IMR-90 (cell line): ENCODE measurements at regions not wholly inside any gene's neighbourhood (a gene's known extent, or its start where the extent isn't known, plus 50 kb on each side); places are given as distances from the start of the nearest gene placed in this dataset.

Source experiments
- ATAC-seq: fragments of 200-7000 bp; cut with Tn5 transposase; 2 replicates; pipeline ENCODE4 v1.9.1; 2020; ENCODE audit warnings: low read depth, mild to moderate bottlenecking, moderate library complexity
- BruUV-seq: library from RNA; stranded (reverse); fragments of 400-500 nt; replicated peaks from 2 replicates; lab custom pipeline; 2021; lab: Mats Ljungman, UMichigan
- CTCF ChIA-PET: fragments of 300-600 bp; formaldehyde crosslinking; extraction: SDS; loops from one replicate; lab custom pipeline; 2021; ENCODE audit warnings: antibody characterized with exemption; lab: Yijun Ruan, JAX
- POLR2A ChIA-PET: fragments of 300-600 bp; sonication (Branson Sonifier 250); formaldehyde crosslinking; loops from one replicate; lab custom pipeline; 2022; ENCODE audit warnings: antibody characterized with exemption; ENCODE audit not compliant: unreplicated experiment; lab: Charles Lee
- DNase-seq: peaks from one replicate; pipeline ENCODE4 v3.0.0; 2013
- H2AFZ ChIP-seq: replicated peaks from 2 replicates; pipeline ENCODE3; 2013; ENCODE audit warnings: low read length, mild to moderate bottlenecking; ENCODE audit not compliant: poor library complexity
- H2AK5ac ChIP-seq: 2 replicates; pipeline ENCODE4 v1.6.1; 2013; ENCODE audit warnings: low read depth, low read length, inconsistent platforms
- H2AK9ac ChIP-seq: replicated peaks from 2 replicates; pipeline ENCODE3; 2013; ENCODE audit warnings: mild to moderate bottlenecking, low read depth, low read length, moderate library complexity; ENCODE audit not compliant: poor library complexity
- H2BK120ac ChIP-seq: 2 replicates; pipeline ENCODE4 v1.6.1; 2013; ENCODE audit warnings: low read depth, low read length, inconsistent platforms
- H2BK15ac ChIP-seq: 3 replicates; pipeline ENCODE4 v1.6.1; 2013; ENCODE audit warnings: low read depth, low read length, inconsistent platforms
- H2BK20ac ChIP-seq: 2 replicates; pipeline ENCODE4 v1.6.1; 2013; ENCODE audit warnings: low read depth, mild to moderate bottlenecking, inconsistent platforms, low read length, moderate library complexity
- H2BK5ac ChIP-seq: 2 replicates; pipeline ENCODE4 v1.6.1; 2013; ENCODE audit warnings: mild to moderate bottlenecking, low read depth, low read length, inconsistent platforms; ENCODE audit not compliant: poor library complexity, severe bottlenecking
- H3K14ac ChIP-seq: replicated peaks from 2 replicates; pipeline ENCODE4 v1.6.1; 2013; ENCODE audit warnings: low read depth, low read length, inconsistent platforms
- H3K18ac ChIP-seq: 2 replicates; pipeline ENCODE4 v1.6.1; 2013; ENCODE audit warnings: low read depth, low read length, control low read depth
- H3K23ac ChIP-seq: 2 replicates; pipeline ENCODE4 v1.6.1; 2013; ENCODE audit warnings: low read depth, low read length, inconsistent platforms
- H3K27ac ChIP-seq: 2 replicates; pipeline ENCODE4 v1.5.1; 2013; ENCODE audit warnings: mild to moderate bottlenecking, control low read depth, low read length; ENCODE audit not compliant: insufficient read depth
- H3K27me3 ChIP-seq: 2 replicates; pipeline ENCODE4 v1.6.1; 2013; ENCODE audit warnings: low read length; ENCODE audit not compliant: control insufficient read depth, insufficient read depth
- H3K36me3 ChIP-seq: 2 replicates; pipeline ENCODE4 v1.6.1; 2013; ENCODE audit warnings: low read length, mixed read lengths; ENCODE audit not compliant: control insufficient read depth, insufficient read depth
- H3K4ac ChIP-seq: 2 replicates; pipeline ENCODE4 v1.6.1; 2013; ENCODE audit warnings: low read depth, low read length, inconsistent platforms
- H3K4me1 ChIP-seq: 2 replicates; pipeline ENCODE4 v1.6.1; 2013; ENCODE audit warnings: low read length, mixed read lengths; ENCODE audit not compliant: control insufficient read depth, insufficient read depth
- H3K4me2 ChIP-seq: 2 replicates; pipeline ENCODE4 v1.6.1; 2013; ENCODE audit warnings: low read depth, mild to moderate bottlenecking, control low read depth, low read length, moderate library complexity
- H3K4me3 ChIP-seq: 2 replicates; pipeline ENCODE4 v1.5.1; 2013; ENCODE audit warnings: low read depth, mild to moderate bottlenecking, control low read depth, low read length, moderate library complexity; ENCODE audit not compliant: insufficient read depth
- H3K56ac ChIP-seq: 2 replicates; pipeline ENCODE4 v1.6.1; 2013; ENCODE audit warnings: low read length, inconsistent platforms; ENCODE audit not compliant: insufficient read depth; ENCODE audit errors: extremely low read depth
- H3K79me1 ChIP-seq, 2 experiments: 2 replicates each; pipeline ENCODE4 v1.6.1; 2013; ENCODE audit warnings: low read length in 2 of 2, inconsistent platforms in 1 of 2, low read depth in 1 of 2
- H3K9ac ChIP-seq: 2 replicates; pipeline ENCODE4 v1.6.1; 2013; ENCODE audit warnings: low read depth, low read length, control low read depth
- H3K9me1 ChIP-seq: 2 replicates; pipeline ENCODE4 v1.6.1; 2013; ENCODE audit warnings: low read length, inconsistent platforms; ENCODE audit not compliant: insufficient read depth
- H3K9me3 ChIP-seq: 2 replicates; pipeline ENCODE4 v1.6.1; 2013; ENCODE audit warnings: low read length; ENCODE audit not compliant: control insufficient read depth, insufficient read depth
- H4K20me1 ChIP-seq: 2 replicates; pipeline ENCODE4 v1.6.1; 2013; ENCODE audit warnings: low read length, inconsistent platforms; ENCODE audit not compliant: insufficient read depth
- H4K5ac ChIP-seq: 2 replicates; pipeline ENCODE4 v1.6.1; 2013; ENCODE audit warnings: mild to moderate bottlenecking, low read depth, low read length, control low read depth
- H4K8ac ChIP-seq, 2 experiments: 2 replicates each; pipeline ENCODE4 v1.6.1; 2013; ENCODE audit warnings: low read depth in 2 of 2, low read length in 2 of 2, control low read depth in 1 of 2, inconsistent platforms in 1 of 2
- H4K91ac ChIP-seq: 2 replicates; pipeline ENCODE4 v1.6.1; 2013; ENCODE audit warnings: low read depth, low read length, inconsistent platforms; ENCODE audit not compliant: insufficient read depth
- BHLHE40 ChIP-seq: fragments of 150-350 bp; IDR thresholded peaks from 2 replicates; pipeline ENCODE4 v1.6.1; 2016; ENCODE audit warnings: mild to moderate bottlenecking, low read depth, low read length
- CEBPB ChIP-seq: IDR thresholded peaks from 2 replicates; pipeline ENCODE4 v1.6.1; 2012; ENCODE audit warnings: low read depth, low read length, improper control_type of control experiment
- CHD1 ChIP-seq: IDR thresholded peaks from 2 replicates; pipeline ENCODE4 v1.6.1; 2012; ENCODE audit warnings: low read depth, low read length, improper control_type of control experiment
- CTCF ChIP-seq: conservative IDR thresholded peaks from 2 replicates; pipeline ENCODE4 v1.5.1; 2012; ENCODE audit warnings: mild to moderate bottlenecking, low read depth, low read length, improper control_type of control experiment
- ELK1 ChIP-seq: fragments of 150-350 bp; IDR thresholded peaks from 2 replicates; pipeline ENCODE4 v1.6.1; 2016; ENCODE audit warnings: low read depth, mild to moderate bottlenecking, low read length, moderate library complexity, borderline replicate concordance
- FOS ChIP-seq: fragments of 150-350 bp; IDR thresholded peaks from 2 replicates; pipeline ENCODE4 v1.6.1; 2016; ENCODE audit warnings: low read depth, low read length
- MAZ ChIP-seq: IDR thresholded peaks from 2 replicates; pipeline ENCODE4 v1.6.1; 2012; ENCODE audit warnings: low read depth, mild to moderate bottlenecking, low read length, improper control_type of control experiment, moderate library complexity, borderline replicate concordance
- MXI1 ChIP-seq: IDR thresholded peaks from 2 replicates; pipeline ENCODE4 v1.6.1; 2012; ENCODE audit warnings: low read depth, mild to moderate bottlenecking, low read length, moderate library complexity, borderline replicate concordance
- NFE2L2 ChIP-seq: fragments of 150-350 bp; IDR thresholded peaks from 2 replicates; pipeline ENCODE4 v1.6.1; 2016; ENCODE audit warnings: low read depth, mild to moderate bottlenecking, low read length
- POLR2A ChIP-seq: IDR thresholded peaks from 2 replicates; pipeline ENCODE4 v1.6.1; 2012; ENCODE audit warnings: mild to moderate bottlenecking, low read depth, low read length
- WGBS, 2 experiments: methylation state at CpG; one replicate each; pipeline versions ENCODE4 v1.1.5 to v1.1.7; 2013; ENCODE audit warnings: missing lambda C conversion rate in 2 of 2; ENCODE audit not compliant: insufficient read length in 1 of 2; ENCODE audit errors: extremely low coverage in 2 of 2; 5-methylcytosine and 5-hydroxymethylcytosine counted together
- dilution Hi-C: fragments of 300-500 bp; cut with HindIII; formaldehyde crosslinking; loops from one replicate; pipeline ENCODE4 v1.14.3; 2018; ENCODE audit warnings: low sequenced_read_pairs; ENCODE audit not compliant: unreplicated experiment
- in situ Hi-C: fragments of 300-500 bp; cut with MboI; formaldehyde crosslinking; loops from 3 replicates; pipeline ENCODE4 v1.14.3; 2019; ENCODE audit warnings: low sequenced_read_pairs, inconsistent platforms, mixed read lengths
- intact Hi-C: fragments of 100-400 bp; cut with micrococcal nuclease; formaldehyde crosslinking; loops from 2 replicates; pipeline ENCODE4 v1.10.0; 2022
- TF ChIP-seq, protein P1 (sequence below): fragments of 150-350 bp; IDR thresholded peaks from 2 replicates; pipeline ENCODE4 v1.6.1; 2017; ENCODE audit warnings: mild to moderate bottlenecking, antibody characterized with exemption, low read length, low read depth

DNA sequence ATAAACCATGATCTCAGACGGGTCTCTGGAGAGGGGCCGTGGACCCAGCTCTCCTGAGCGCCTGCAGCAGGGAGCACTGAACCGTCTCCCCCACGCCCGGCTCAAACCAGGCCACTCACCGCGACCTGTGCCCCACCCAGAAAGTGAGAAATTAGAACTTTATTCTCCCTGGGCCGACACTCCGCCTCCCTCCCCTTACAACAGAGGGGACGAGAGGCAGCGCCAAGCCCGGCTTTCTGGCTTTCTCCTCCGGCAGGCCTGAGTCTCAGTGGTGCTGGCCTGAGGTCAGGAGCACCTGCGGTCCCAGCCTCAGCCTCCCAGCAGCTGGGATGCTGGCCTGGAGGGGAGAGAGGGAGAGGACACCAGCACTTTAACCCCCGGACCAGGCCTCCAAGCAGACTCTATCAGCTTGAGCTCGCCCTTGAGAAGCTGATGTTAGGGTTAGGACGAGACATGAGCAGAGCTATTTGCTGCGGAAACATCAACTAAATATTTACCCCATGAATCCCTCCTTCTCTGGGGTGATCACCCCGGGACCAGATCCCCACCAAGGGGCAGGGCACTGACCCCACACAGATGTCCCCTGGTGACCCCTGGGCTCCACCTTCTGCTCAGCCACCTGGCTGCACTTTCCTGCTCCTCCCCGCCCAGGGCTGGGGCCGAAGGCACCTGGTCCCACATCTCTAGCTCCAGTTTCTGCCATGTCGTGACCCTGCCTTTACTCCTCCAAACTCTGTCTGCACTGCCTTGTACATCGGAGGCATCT, 856.3 kb upstream of the SALL3 start:
- H3K56ac ChIP-seq: no peak overlapping the region
- no peak overlapping the region for H3K14ac ChIP-seq
- no peak overlapping the region for H3K9ac ChIP-seq
- no peak overlapping the region for H3K23ac ChIP-seq
- no peak overlapping the region for H2BK20ac ChIP-seq
- no peak for TF ChIP-seq NFE2L2
- no peak for TF ChIP-seq POLR2A
- TF ChIP-seq FOS: no peak
- TF ChIP-seq, protein P1, sequence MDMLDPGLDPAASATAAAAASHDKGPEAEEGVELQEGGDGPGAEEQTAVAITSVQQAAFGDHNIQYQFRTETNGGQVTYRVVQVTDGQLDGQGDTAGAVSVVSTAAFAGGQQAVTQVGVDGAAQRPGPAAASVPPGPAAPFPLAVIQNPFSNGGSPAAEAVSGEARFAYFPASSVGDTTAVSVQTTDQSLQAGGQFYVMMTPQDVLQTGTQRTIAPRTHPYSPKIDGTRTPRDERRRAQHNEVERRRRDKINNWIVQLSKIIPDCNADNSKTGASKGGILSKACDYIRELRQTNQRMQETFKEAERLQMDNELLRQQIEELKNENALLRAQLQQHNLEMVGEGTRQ: no peak
- TF ChIP-seq BHLHE40: no peak
- no peak for TF ChIP-seq MXI1
- TF ChIP-seq CHD1: no peak
- TF ChIP-seq CTCF: no peak
- TF ChIP-seq CEBPB: no peak
- TF ChIP-seq ELK1: no peak
- TF ChIP-seq MAZ: no peak
- dilution Hi-C loops (no loop called here), in situ Hi-C loops (no loop called here), intact Hi-C loops (no loop called here)
- DNase-seq (no peak), ATAC-seq (no peak)
- H3K4ac ChIP-seq: no peak overlapping the region
- no peak overlapping the region for H2AK9ac ChIP-seq
- H4K20me1 ChIP-seq: no peaks in the 10 kb centered on the region
- no peak overlapping the region for H2BK5ac ChIP-seq
- H3K4me2 ChIP-seq: no peak overlapping the region
- no peak overlapping the region for H3K4me3 ChIP-seq
- WGBS, 2 experiments: 74% methylated on average over 3 of the region's 24 CpGs; no CpG with 5 or more reads in 1 of the 2 experiments
- no peak overlapping the region for H4K8ac ChIP-seq
- BruUV-seq: no TSS peak
- H3K27ac ChIP-seq: no peak overlapping the region
- peaks cover 58% of the 10 kb centered on the region for H3K9me3 ChIP-seq
- ChIA-PET CTCF (no interaction called here), POLR2A (no interaction called here)
- no peak overlapping the region for H2BK15ac ChIP-seq
- no peak overlapping the region for H2BK120ac ChIP-seq
- no peaks in the 10 kb centered on the region for H3K79me1 ChIP-seq
- H3K36me3 ChIP-seq: no peaks in the 10 kb centered on the region
- H4K91ac ChIP-seq: no peak overlapping the region
- no peak overlapping the region for H3K18ac ChIP-seq
- H4K5ac ChIP-seq: no peak overlapping the region
- H2AK5ac ChIP-seq: no peak overlapping the region
- no peaks in the 10 kb centered on the region for H3K4me1 ChIP-seq
- no peaks in the 10 kb centered on the region for H3K9me1 ChIP-seq
- H3K27me3 ChIP-seq: no peaks in the 10 kb centered on the region
- H2AFZ ChIP-seq: no peak overlapping the region
